Astrocyte of the hippocampus (primary cell): ENCODE measurements at regions not wholly inside any gene's neighbourhood (a gene's known extent, or its start where the extent isn't known, plus 50 kb on each side); places are given as distances from the start of the nearest gene placed in this dataset.

Experiments
- DNase-seq: peaks from one replicate; pipeline ENCODE4 v3.0.0; 2011; ENCODE audit warnings: low read depth, low spot score

GRCh38 chr3:182683453-182683852 lies 109.9 kb upstream of the ATP11B start:
- DNase-seq = peak; percentile 88

- DNase-seq = no peak
These were observed 109.4 kb upstream of the ATP11B start for GRCh38 chr3:182683858-182684257.

- no peak for DNase-seq
These were observed 107.0 kb upstream of the ATP11B start for GRCh38 chr3:182686033-182686886.

- DNase-seq = no peak
These were observed 103.1 kb upstream of the ATP11B start for GRCh38 chr3:182690172-182690571.

- no peak for DNase-seq
These were observed 101.3 kb upstream of the ATP11B start for GRCh38 chr3:182692021-182692420.

- DNase-seq = no peak
These were observed 100.6 kb upstream of the ATP11B start for GRCh38 chr3:182692695-182693094.

- DNase-seq = no peak
These were observed 99.6 kb upstream of the ATP11B start for GRCh38 chr3:182693723-182694122.

- no peak for DNase-seq
These were observed 96.4 kb upstream of the ATP11B start for GRCh38 chr3:182696916-182697315.

GRCh38 chr3:182697345-182697919 lies 95.9 kb upstream of the ATP11B start:
- peak; percentile 4 for DNase-seq

- DNase-seq = no peak
These were observed 95.2 kb upstream of the ATP11B start for GRCh38 chr3:182698078-182698477.

GRCh38 chr3:182699550-182700170 lies 93.6 kb upstream of the ATP11B start:
- DNase-seq = no peak

GRCh38 chr3:182702216-182702615 lies 91.1 kb upstream of the ATP11B start:
- DNase-seq = no peak

GRCh38 chr3:182703233-182703632 lies 90.1 kb upstream of the ATP11B start:
- DNase-seq = no peak

- DNase-seq = no peak
These were observed 88.4 kb upstream of the ATP11B start for GRCh38 chr3:182704926-182705325.

GRCh38 chr3:182708810-182709209 lies 84.5 kb upstream of the ATP11B start:
- no peak for DNase-seq

- DNase-seq = no peak
These were observed 84.0 kb upstream of the ATP11B start for GRCh38 chr3:182709306-182709705.

- peak; percentile 41 for DNase-seq
These were observed 82.6 kb upstream of the ATP11B start for GRCh38 chr3:182710557-182711157.

GRCh38 chr3:182711261-182711683 lies 82.0 kb upstream of the ATP11B start:
- no peak for DNase-seq

GRCh38 chr3:182711853-182712252 lies 81.5 kb upstream of the ATP11B start:
- DNase-seq = no peak

GRCh38 chr3:182713111-182713510 lies 80.2 kb upstream of the ATP11B start:
- DNase-seq = no peak

- peak; percentile 72 for DNase-seq
These were observed 79.4 kb upstream of the ATP11B start for GRCh38 chr3:182713743-182714517.

GRCh38 chr3:182715006-182715405 lies 78.3 kb upstream of the ATP11B start:
- no peak for DNase-seq
